B cell (primary cell): ENCODE measurements at regions not wholly inside any gene's neighbourhood (a gene's known extent, or its start where the extent isn't known, plus 50 kb on each side); places are given as distances from the start of the nearest gene placed in this dataset.

Experiments
- ATAC-seq: fragments of 200-7000 bp; cut with Tn5 transposase; one replicate; pipeline ENCODE4 v1.10.0; 2021; ENCODE audit warnings: low read depth, mild to moderate bottlenecking, moderate number of reproducible peaks, moderate library complexity
- CTCF ChIA-PET: fragments of 350-600 bp; sonication (Branson Sonifier 250); formaldehyde crosslinking; loops from one replicate; lab custom pipeline; 2021; ENCODE audit warnings: antibody characterized with exemption, inconsistent platforms; lab: Charles Lee
- POLR2A ChIA-PET: fragments of 350-600 bp; sonication (Branson Sonifier 250); formaldehyde crosslinking; loops from one replicate; lab custom pipeline; 2021; ENCODE audit warnings: antibody characterized with exemption; lab: Charles Lee
- DNase-seq: peaks from one replicate; pipeline ENCODE4 v3.0.0; 2013
- H2AFZ ChIP-seq: 2 replicates; pipeline ENCODE4 v1.6.1; 2012; ENCODE audit warnings: mild to moderate bottlenecking, low read depth, low read length; ENCODE audit not compliant: insufficient read depth, poor library complexity, severe bottlenecking
- H3K27ac ChIP-seq, 2 donors: 1 replicate in 1 of 2; 2 replicates in 1 of 2; pipeline ENCODE4 v1.5.1; 2012 to 2013; ENCODE audit warnings: low read length in 2 of 2, mild to moderate bottlenecking in 2 of 2, moderate library complexity in 1 of 2
- H3K27me3 ChIP-seq, 4 experiments: fragments of 200-600 bp in 1 of 4; sonication (generic) in 1 of 4; replicated peaks in 1 of 4; 1 replicate in 2 of 4; 2 replicates in 2 of 4; pipeline versions ENCODE4 v1.6.1 to v1.7.0; 2013 to 2016; ENCODE audit warnings: low read length in 3 of 4, mild to moderate bottlenecking in 2 of 4, mixed read lengths in 1 of 4, moderate library complexity in 1 of 4; ENCODE audit not compliant: insufficient read depth in 4 of 4, control insufficient read depth in 3 of 4; ENCODE audit errors: control extremely low read depth in 1 of 4
- H3K36me3 ChIP-seq, 2 experiments: replicated peaks in 1 of 2; 1 replicate in 1 of 2; 2 replicates in 1 of 2; pipeline versions ENCODE4 v1.6.1 to v1.7.1; 2013; ENCODE audit warnings: low read length in 1 of 2; ENCODE audit not compliant: insufficient read depth in 2 of 2, control insufficient read depth in 1 of 2; ENCODE audit errors: control extremely low read depth in 1 of 2, extremely low read depth in 1 of 2
- H3K4me1 ChIP-seq, 2 donors: fragments of 200-600 bp in 1 of 2; sonication (generic) in 1 of 2; 1 replicate in 1 of 2; 2 replicates in 1 of 2; pipeline versions ENCODE4 v1.5.1 to v1.6.1; 2013 to 2017; ENCODE audit warnings: low read length in 2 of 2; ENCODE audit not compliant: control insufficient read depth in 2 of 2, insufficient read depth in 2 of 2
- H3K4me2 ChIP-seq: replicated peaks from 2 replicates; pipeline ENCODE3; 2012; ENCODE audit warnings: mild to moderate bottlenecking, low read depth, low read length; ENCODE audit not compliant: poor library complexity, severe bottlenecking
- H3K4me3 ChIP-seq, 5 experiments: fragments of 200-600 bp in 1 of 5; sonication (generic) in 1 of 5; 1 replicate in 3 of 5; 2 replicates in 2 of 5; pipeline versions ENCODE4 v1.5.1 to v1.7.0; 2011 to 2016; ENCODE audit warnings: low read length in 4 of 5, mild to moderate bottlenecking in 4 of 5, low read depth in 2 of 5, control low read depth in 1 of 5, moderate library complexity in 1 of 5; ENCODE audit not compliant: insufficient read depth in 1 of 5; ENCODE audit errors: control extremely low read depth in 1 of 5, extremely low read depth in 1 of 5
- H3K79me2 ChIP-seq: fragments of 200-600 bp; sonication (generic); one replicate; pipeline ENCODE4 v1.6.0; 2016; ENCODE audit warnings: low read length; ENCODE audit not compliant: control insufficient read depth, insufficient read depth
- H3K9ac ChIP-seq: fragments of 200-600 bp; sonication (generic); 2 replicates; pipeline ENCODE4 v1.6.1; 2017; ENCODE audit warnings: mild to moderate bottlenecking, low read length, moderate library complexity
- H3K9me3 ChIP-seq, 3 donors: one replicate each; pipeline versions ENCODE4 v1.6.1 to v1.7.1; 2013; ENCODE audit warnings: low read length in 2 of 3; ENCODE audit not compliant: control insufficient read depth in 2 of 3, insufficient read depth in 1 of 3; ENCODE audit errors: control extremely low read depth in 1 of 3
- H4K20me1 ChIP-seq: 2 replicates; pipeline ENCODE4 v1.6.0; 2012; ENCODE audit warnings: mild to moderate bottlenecking, low read length; ENCODE audit not compliant: insufficient read depth, control insufficient read depth, poor library complexity, severe bottlenecking
- H3K27ac Mint-ChIP-seq: one replicate; pipeline ENCODE4 v1.8.0; 2021; ENCODE audit warnings: mixed read lengths
- H3K27me3 Mint-ChIP-seq: one replicate; pipeline ENCODE4 v1.8.0; 2021; ENCODE audit warnings: mixed read lengths
- H3K4me1 Mint-ChIP-seq: one replicate; pipeline ENCODE4 v1.8.0; 2021; ENCODE audit warnings: mixed read lengths
- H3K4me3 Mint-ChIP-seq: one replicate; pipeline ENCODE4 v1.8.0; 2021; ENCODE audit warnings: mixed read lengths
- H3K9me3 Mint-ChIP-seq: one replicate; pipeline ENCODE4 v1.8.0; 2022; ENCODE audit warnings: mixed read lengths; ENCODE audit not compliant: insufficient read depth
- EZH2 ChIP-seq: IDR thresholded peaks from 2 replicates; pipeline ENCODE4 v1.6.1; 2012; ENCODE audit warnings: borderline replicate concordance, low read depth, mild to moderate bottlenecking, moderate library complexity, low read length; ENCODE audit not compliant: insufficient read depth, poor library complexity, severe bottlenecking
- WGBS: methylation state at CpG from one replicate; pipeline ENCODE4 v1.1.5; 2013; ENCODE audit warnings: missing lambda C conversion rate; ENCODE audit not compliant: insufficient coverage; 5-methylcytosine and 5-hydroxymethylcytosine counted together
- intact Hi-C: fragments of 100-400 bp; cut with micrococcal nuclease; formaldehyde crosslinking; loops from one replicate; pipeline ENCODE4 v1.10.0; 2022
- TF ChIP-seq, protein P1 (sequence below): fragments of 200-600 bp; IDR thresholded peaks from one replicate; pipeline ENCODE4 v1.8.0; 2022; ENCODE audit warnings: antibody characterized with exemption, mild to moderate bottlenecking

DNA sequence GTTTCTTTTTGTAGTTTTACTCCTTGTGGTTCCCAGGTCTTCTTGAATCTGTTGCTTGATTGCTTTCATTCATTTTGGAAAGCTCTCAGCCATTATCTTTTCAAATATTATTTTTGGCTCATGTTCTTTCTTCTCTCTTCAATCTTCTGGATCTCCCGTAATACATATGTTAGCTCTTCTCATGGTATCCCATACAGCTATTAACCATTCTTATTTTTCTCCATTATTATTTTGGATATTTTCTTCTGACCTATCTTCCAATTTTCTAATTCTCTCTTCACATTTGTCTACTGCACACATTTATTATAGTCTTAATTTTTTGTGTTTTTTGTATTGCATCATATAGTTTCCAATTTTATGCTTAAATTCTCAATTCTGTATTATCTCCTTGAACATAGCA is 123.9 kb upstream of the ARID2 start:
- intact Hi-C loops, result no loop called here
- no peaks in the 10 kb centered on the region for H4K20me1 ChIP-seq
- no peak for DNase-seq
- H3K4me2 ChIP-seq, result no peak overlapping the region
- no peak overlapping the region for H3K4me3 Mint-ChIP-seq
- no peak overlapping the region for H3K9ac ChIP-seq
- ChIA-PET CTCF (interaction anchor here (0.5 kb wide), 1 partner anchor 62 kb away, joined by 3 read pairs; no protein-coding TSS in a partner anchor), POLR2A (no interaction called here)
- 100% methylated on average over 1 of the region's 1 CpG for WGBS
- ATAC-seq, result no peak
- peaks cover 5% of the 10 kb centered on the region for H3K27me3 Mint-ChIP-seq
- H3K4me1 ChIP-seq, result peaks cover 0 to under 1% of the 10 kb centered on the region in 2 donors
- peaks cover 0 to 4% (median 0%) of the 10 kb centered on the region in 4 experiments for H3K27me3 ChIP-seq
- no peak overlapping the region for H3K27ac ChIP-seq
- no peaks in the 10 kb centered on the region for H3K36me3 ChIP-seq
- no peak for TF ChIP-seq EZH2
- TF ChIP-seq, protein P1, sequence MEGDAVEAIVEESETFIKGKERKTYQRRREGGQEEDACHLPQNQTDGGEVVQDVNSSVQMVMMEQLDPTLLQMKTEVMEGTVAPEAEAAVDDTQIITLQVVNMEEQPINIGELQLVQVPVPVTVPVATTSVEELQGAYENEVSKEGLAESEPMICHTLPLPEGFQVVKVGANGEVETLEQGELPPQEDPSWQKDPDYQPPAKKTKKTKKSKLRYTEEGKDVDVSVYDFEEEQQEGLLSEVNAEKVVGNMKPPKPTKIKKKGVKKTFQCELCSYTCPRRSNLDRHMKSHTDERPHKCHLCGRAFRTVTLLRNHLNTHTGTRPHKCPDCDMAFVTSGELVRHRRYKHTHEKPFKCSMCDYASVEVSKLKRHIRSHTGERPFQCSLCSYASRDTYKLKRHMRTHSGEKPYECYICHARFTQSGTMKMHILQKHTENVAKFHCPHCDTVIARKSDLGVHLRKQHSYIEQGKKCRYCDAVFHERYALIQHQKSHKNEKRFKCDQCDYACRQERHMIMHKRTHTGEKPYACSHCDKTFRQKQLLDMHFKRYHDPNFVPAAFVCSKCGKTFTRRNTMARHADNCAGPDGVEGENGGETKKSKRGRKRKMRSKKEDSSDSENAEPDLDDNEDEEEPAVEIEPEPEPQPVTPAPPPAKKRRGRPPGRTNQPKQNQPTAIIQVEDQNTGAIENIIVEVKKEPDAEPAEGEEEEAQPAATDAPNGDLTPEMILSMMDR, result no peak
- H3K4me1 Mint-ChIP-seq, result peaks cover 3% of the 10 kb centered on the region
- no peak overlapping the region for H2AFZ ChIP-seq
- no peak overlapping the region for H3K27ac Mint-ChIP-seq
- no peaks in the 10 kb centered on the region for H3K79me2 ChIP-seq
- H3K9me3 ChIP-seq, result peaks cover 0 to 2% (median 2%) of the 10 kb centered on the region in 3 donors
- H3K4me3 ChIP-seq, result no peak overlapping the region
- no peaks in the 10 kb centered on the region for H3K9me3 Mint-ChIP-seq

DNA sequence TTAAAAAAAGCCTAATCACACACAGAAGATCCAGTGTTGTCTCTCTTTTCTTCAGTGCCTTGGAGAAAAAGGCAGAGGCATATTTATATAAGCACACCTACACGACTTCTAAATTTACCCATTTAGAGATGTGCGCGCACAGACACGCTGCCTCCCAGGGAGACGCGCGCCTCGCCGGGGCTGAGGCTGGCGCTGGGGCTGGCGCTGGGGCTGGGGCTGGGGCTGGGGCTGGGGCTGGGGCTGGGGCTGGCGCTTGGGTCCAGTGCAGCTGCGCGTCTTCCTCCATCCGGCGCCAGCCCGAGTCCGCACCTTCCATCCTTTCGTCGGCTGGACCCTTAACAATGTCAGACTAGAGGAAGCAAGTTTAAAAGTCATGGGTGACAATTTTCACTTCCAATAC is 118.4 kb upstream of the ARID2 start:
- Histone ChIP-seq H3K36me3 (no peaks in the 10 kb centered on the region), H3K4me2 (peak overlapping the region; percentile 58), H3K4me1 (peaks cover 0 to 4% of the 10 kb centered on the region in 2 donors), H3K4me3 (peak overlapping the region in 1 of 5 experiments; percentile 21), H3K27me3 (peaks cover 0 to under 1% (median 0%) of the 10 kb centered on the region in 4 experiments), H4K20me1 (no peaks in the 10 kb centered on the region), H3K9ac (no peak overlapping the region), H2AFZ (peak overlapping the region; percentile 32), H3K79me2 (no peaks in the 10 kb centered on the region), H3K9me3 (no peaks in the 10 kb centered on the region), H3K27ac (no peak overlapping the region)
- WGBS, result 24% methylated on average over 17 of the region's 20 CpGs
- peak overlapping the region; percentile 68 for H3K4me3 Mint-ChIP-seq
- peaks cover 5% of the 10 kb centered on the region for H3K27me3 Mint-ChIP-seq
- no peak overlapping the region for H3K27ac Mint-ChIP-seq
- ChIA-PET CTCF (no interaction called here), POLR2A (no interaction called here)
- H3K9me3 Mint-ChIP-seq, result no peaks in the 10 kb centered on the region
- ATAC-seq (no peak), DNase-seq (no peak)
- TF ChIP-seq EZH2, result no peak
- TF ChIP-seq, protein P1, result no peak
- intact Hi-C loops, result no loop called here
- H3K4me1 Mint-ChIP-seq, result peaks cover 18% of the 10 kb centered on the region
